ENCODE measurements at regions not wholly inside any gene's neighbourhood (a gene's known extent, or its start where the extent isn't known, plus 50 kb on each side); places are given as distances from the start of the nearest gene placed in this dataset.

- H3K4me2 ChIP-seq (ENCODE audit: extremely low read depth, insufficient read depth, low read length) = no peak overlapping the region
- H3K27me3 ChIP-seq (ENCODE audit: control insufficient read depth, insufficient read depth, low read length) = no peaks in the 10 kb centered on the region
- no peaks in the 10 kb centered on the region for H4K20me1 ChIP-seq (ENCODE audit: control insufficient read depth, extremely low read depth, insufficient read depth, low read length)
- H3K79me2 ChIP-seq (ENCODE audit: control insufficient read depth, insufficient read depth, low read length) = no peaks in the 10 kb centered on the region
- no peaks in the 10 kb centered on the region for H3K4me1 ChIP-seq (ENCODE audit: control insufficient read depth, extremely low read depth, insufficient read depth, low read length)
- no peak overlapping the region for H3K27ac ChIP-seq (ENCODE audit: insufficient read depth, low read length)
- H2AFZ ChIP-seq (ENCODE audit: low read length) = no peak overlapping the region
- no peak for TF ChIP-seq CTCF (conservative IDR thresholded peaks at IDR 0.05 in 1 of 2, IDR thresholded peaks at IDR 0.05 in 1 of 2; ENCODE audit: low read depth in 1 of 2, low read length in 2 of 2)
- TF ChIP-seq EZH2 (IDR thresholded peaks at IDR 0.05; ENCODE audit: low read length, missing control alignments) = no peak
- H3K9ac ChIP-seq (ENCODE audit: insufficient read depth, low read length) = no peak overlapping the region
- no peaks in the 10 kb centered on the region for H3K9me3 ChIP-seq (ENCODE audit: control insufficient read depth, insufficient read depth, low read depth, low read length)
- no peak overlapping the region for H3K4me3 ChIP-seq (replicated peaks in 1 of 4; ENCODE audit: control extremely low read depth in 1 of 4, insufficient read depth in 1 of 4, low read depth in 3 of 4, low read length in 4 of 4)
- DNase-seq (ENCODE audit: low read depth in 2 of 2) = no peak
- no peaks in the 10 kb centered on the region for H3K36me3 ChIP-seq (ENCODE audit: control insufficient read depth, insufficient read depth, low read length)
These were observed 1232.2 kb downstream of the XPNPEP1 start for GRCh38 chr10:108691126-108691525.

DNA sequence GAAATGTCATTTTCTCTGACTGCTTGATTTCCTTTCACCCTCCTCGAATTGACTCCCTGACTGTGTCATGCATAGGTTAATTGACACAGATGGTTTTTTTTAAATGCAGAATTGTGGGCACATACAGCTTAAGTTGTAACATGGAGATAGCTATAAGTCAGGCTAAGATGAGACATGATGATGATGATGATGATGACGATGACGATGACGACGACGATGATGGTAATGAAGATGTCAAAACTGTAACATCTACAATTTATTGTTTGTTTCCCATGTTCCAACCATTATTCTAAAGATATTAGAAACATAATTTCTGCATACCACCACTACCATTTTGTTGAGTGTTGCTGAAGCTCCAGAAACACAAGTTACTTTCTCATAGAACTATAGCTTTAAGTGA lies 1232.8 kb downstream of the XPNPEP1 start:
- DNase-seq (ENCODE audit: low read depth in 2 of 2) = no peak
- TF ChIP-seq EZH2 (IDR thresholded peaks at IDR 0.05; ENCODE audit: low read length, missing control alignments) = no peak
- no peak for TF ChIP-seq CTCF (conservative IDR thresholded peaks at IDR 0.05 in 1 of 2, IDR thresholded peaks at IDR 0.05 in 1 of 2; ENCODE audit: low read depth in 1 of 2, low read length in 2 of 2)
- Histone ChIP-seq H3K4me1 (ENCODE audit: control insufficient read depth, extremely low read depth, insufficient read depth, low read length) (no peaks in the 10 kb centered on the region), H3K27me3 (ENCODE audit: control insufficient read depth, insufficient read depth, low read length) (no peaks in the 10 kb centered on the region), H3K4me2 (ENCODE audit: extremely low read depth, insufficient read depth, low read length) (no peak overlapping the region), H3K9ac (ENCODE audit: insufficient read depth, low read length) (no peak overlapping the region), H3K9me3 (ENCODE audit: control insufficient read depth, insufficient read depth, low read depth, low read length) (no peaks in the 10 kb centered on the region), H3K4me3 (replicated peaks in 1 of 4; ENCODE audit: control extremely low read depth in 1 of 4, insufficient read depth in 1 of 4, low read depth in 3 of 4, low read length in 4 of 4) (no peak overlapping the region), H4K20me1 (ENCODE audit: control insufficient read depth, extremely low read depth, insufficient read depth, low read length) (no peaks in the 10 kb centered on the region), H2AFZ (ENCODE audit: low read length) (no peak overlapping the region), H3K27ac (ENCODE audit: insufficient read depth, low read length) (no peak overlapping the region), H3K79me2 (ENCODE audit: control insufficient read depth, insufficient read depth, low read length) (no peaks in the 10 kb centered on the region), H3K36me3 (ENCODE audit: control insufficient read depth, insufficient read depth, low read length) (no peaks in the 10 kb centered on the region)

DNA sequence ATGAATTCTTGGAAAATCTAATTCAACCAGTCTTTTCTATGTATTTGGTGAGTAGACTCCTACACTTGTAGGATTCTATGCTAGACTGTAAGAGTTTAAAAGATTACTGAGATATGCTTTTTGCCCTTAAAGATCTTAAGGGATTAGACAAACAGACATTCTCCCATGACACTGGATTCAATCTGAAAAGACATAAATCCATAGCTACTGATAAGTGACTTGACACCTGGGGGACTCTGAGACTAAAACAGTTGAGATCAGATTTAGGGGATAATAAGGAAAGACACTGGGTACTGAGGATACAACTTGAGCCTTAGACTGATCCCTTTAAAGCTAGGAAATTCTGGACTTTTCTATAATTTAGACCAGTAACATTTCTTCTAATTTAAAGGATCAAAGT lies 1233.4 kb downstream of the XPNPEP1 start:
- Histone ChIP-seq H3K9me3 (ENCODE audit: control insufficient read depth, insufficient read depth, low read depth, low read length) (no peaks in the 10 kb centered on the region), H3K36me3 (ENCODE audit: control insufficient read depth, insufficient read depth, low read length) (no peaks in the 10 kb centered on the region), H3K9ac (ENCODE audit: insufficient read depth, low read length) (no peak overlapping the region), H4K20me1 (ENCODE audit: control insufficient read depth, extremely low read depth, insufficient read depth, low read length) (no peaks in the 10 kb centered on the region), H3K4me2 (ENCODE audit: extremely low read depth, insufficient read depth, low read length) (no peak overlapping the region), H3K27ac (ENCODE audit: insufficient read depth, low read length) (no peak overlapping the region), H2AFZ (ENCODE audit: low read length) (no peak overlapping the region), H3K79me2 (ENCODE audit: control insufficient read depth, insufficient read depth, low read length) (no peaks in the 10 kb centered on the region), H3K27me3 (ENCODE audit: control insufficient read depth, insufficient read depth, low read length) (no peaks in the 10 kb centered on the region), H3K4me3 (replicated peaks in 1 of 4; ENCODE audit: control extremely low read depth in 1 of 4, insufficient read depth in 1 of 4, low read depth in 3 of 4, low read length in 4 of 4) (no peak overlapping the region), H3K4me1 (ENCODE audit: control insufficient read depth, extremely low read depth, insufficient read depth, low read length) (no peaks in the 10 kb centered on the region)
- TF ChIP-seq EZH2 (IDR thresholded peaks at IDR 0.05; ENCODE audit: low read length, missing control alignments) = no peak
- no peak for TF ChIP-seq CTCF (conservative IDR thresholded peaks at IDR 0.05 in 1 of 2, IDR thresholded peaks at IDR 0.05 in 1 of 2; ENCODE audit: low read depth in 1 of 2, low read length in 2 of 2)
- DNase-seq (ENCODE audit: low read depth in 2 of 2) = no peak

Data from fibroblast of lung (primary cell).